WI38 (cell line): ENCODE measurements at regions not wholly inside any gene's neighbourhood (a gene's known extent, or its start where the extent isn't known, plus 50 kb on each side); places are given as distances from the start of the nearest gene placed in this dataset.

ENCODE experiments used
- H3K4me3 ChIP-seq: 2 replicates; pipeline ENCODE4 v1.5.1; 2011; ENCODE audit warnings: low read depth, mild to moderate bottlenecking, control low read depth, low read length
- TF ChIP-seq, protein P1 (sequence below): IDR thresholded peaks from 2 replicates; pipeline ENCODE4 v1.5.1; 2012; ENCODE audit warnings: low read depth, mild to moderate bottlenecking, control low read depth, low read length

GRCh38 chr17:34199932-34200534, 55.1 kb upstream of the CCL2 start:
- TF ChIP-seq, protein P1, sequence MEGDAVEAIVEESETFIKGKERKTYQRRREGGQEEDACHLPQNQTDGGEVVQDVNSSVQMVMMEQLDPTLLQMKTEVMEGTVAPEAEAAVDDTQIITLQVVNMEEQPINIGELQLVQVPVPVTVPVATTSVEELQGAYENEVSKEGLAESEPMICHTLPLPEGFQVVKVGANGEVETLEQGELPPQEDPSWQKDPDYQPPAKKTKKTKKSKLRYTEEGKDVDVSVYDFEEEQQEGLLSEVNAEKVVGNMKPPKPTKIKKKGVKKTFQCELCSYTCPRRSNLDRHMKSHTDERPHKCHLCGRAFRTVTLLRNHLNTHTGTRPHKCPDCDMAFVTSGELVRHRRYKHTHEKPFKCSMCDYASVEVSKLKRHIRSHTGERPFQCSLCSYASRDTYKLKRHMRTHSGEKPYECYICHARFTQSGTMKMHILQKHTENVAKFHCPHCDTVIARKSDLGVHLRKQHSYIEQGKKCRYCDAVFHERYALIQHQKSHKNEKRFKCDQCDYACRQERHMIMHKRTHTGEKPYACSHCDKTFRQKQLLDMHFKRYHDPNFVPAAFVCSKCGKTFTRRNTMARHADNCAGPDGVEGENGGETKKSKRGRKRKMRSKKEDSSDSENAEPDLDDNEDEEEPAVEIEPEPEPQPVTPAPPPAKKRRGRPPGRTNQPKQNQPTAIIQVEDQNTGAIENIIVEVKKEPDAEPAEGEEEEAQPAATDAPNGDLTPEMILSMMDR = peak; percentile 100
- no peak overlapping the region for H3K4me3 ChIP-seq

GRCh38 chr17:34201225-34201624, 53.9 kb upstream of the CCL2 start:
- H3K4me3 ChIP-seq = no peak overlapping the region

DNA sequence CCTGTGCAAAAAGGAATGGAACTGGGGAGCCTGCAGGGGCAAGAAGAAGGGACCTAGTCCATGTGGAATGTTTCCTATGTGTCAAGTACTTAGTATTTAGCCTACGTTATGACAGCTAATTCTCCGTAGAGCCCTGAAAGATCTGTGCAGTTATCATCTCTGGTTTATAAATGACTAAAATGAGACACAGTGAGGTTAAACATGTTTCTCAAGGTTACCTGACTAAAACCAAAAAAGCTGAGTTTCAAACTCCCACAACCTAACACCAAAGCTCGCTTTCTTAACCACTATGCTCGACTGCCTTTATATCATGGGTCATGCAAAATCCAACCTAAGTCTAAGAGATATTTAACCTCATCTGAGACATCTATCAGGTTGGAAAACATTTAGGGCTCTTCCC, 53.3 kb upstream of the CCL2 start:
- TF ChIP-seq, protein P1 = no peak
- H3K4me3 ChIP-seq = no peak overlapping the region

More at GRCh38 chr17:34201225-34201624, 53.9 kb upstream of the CCL2 start:
- TF ChIP-seq, protein P1 = no peak

DNA sequence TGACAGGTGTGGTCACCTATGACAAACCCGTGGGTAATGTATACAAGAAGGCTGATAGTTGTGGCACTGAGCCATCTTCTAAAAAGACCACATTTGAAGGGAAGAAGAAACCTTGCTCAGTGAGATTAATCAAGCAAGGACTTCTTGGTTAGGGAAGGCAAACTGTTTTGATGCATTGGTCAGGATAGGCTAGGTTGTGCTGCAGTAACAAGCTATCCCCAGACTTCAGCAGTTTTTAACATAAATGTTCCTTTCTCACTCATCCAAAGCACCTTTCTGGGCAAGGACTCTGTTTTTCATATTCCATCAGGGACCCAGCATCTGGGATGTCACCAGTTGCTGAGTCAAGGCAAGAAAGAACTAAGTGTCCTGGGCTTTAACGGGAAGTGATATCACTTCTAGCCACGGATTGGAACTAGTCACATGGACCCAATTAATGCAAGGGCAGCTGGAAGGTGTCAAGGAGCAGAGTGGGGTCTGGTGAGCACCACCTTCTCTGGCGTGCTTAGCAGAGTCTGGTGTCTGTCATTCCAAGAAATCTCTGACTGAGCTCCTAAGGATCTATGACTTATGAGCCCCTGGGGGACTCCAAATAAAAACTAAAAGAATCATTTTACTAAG, 52.0 kb upstream of the CCL2 start:
- H3K4me3 ChIP-seq = no peak overlapping the region
- TF ChIP-seq, protein P1 = no peak

- TF ChIP-seq, protein P1 = no peak
- no peak overlapping the region for H3K4me3 ChIP-seq
Measured at GRCh38 chr17:34204402-34204801, 50.7 kb upstream of the CCL2 start.
